Spleen (tissue), 11 donors: ENCODE measurements at regions not wholly inside any gene's neighbourhood (a gene's known extent, or its start where the extent isn't known, plus 50 kb on each side); places are given as distances from the start of the nearest gene placed in this dataset.

Source experiments
- DNase-seq: peaks from one replicate; pipeline ENCODE4 v3.0.0-alpha.2; 2020
- H3K27ac ChIP-seq, 8 donors: fragments of 200-600 bp; sonication (generic) in 7 of 8; 1 replicate in 4 of 8; 2 replicates in 4 of 8; pipeline versions ENCODE4 v1.5.0 to v1.8.0; 2016 to 2021; ENCODE audit warnings: inconsistent platforms in 4 of 8, mild to moderate bottlenecking in 4 of 8, moderate library complexity in 1 of 8
- H3K27me3 ChIP-seq, 7 donors: fragments of 200-600 bp; sonication (generic) in 6 of 7; replicated peaks in 1 of 7; 1 replicate in 4 of 7; 2 replicates in 3 of 7; pipeline versions ENCODE4 v1.5.0 to v1.8.0; 2016 to 2021; ENCODE audit warnings: inconsistent platforms in 3 of 7, mild to moderate bottlenecking in 1 of 7
- H3K36me3 ChIP-seq, 6 donors: fragments of 200-600 bp; sonication (generic) in 5 of 6; 1 replicate in 4 of 6; 2 replicates in 2 of 6; pipeline versions ENCODE4 v1.5.0 to v1.8.0; 2016 to 2021; ENCODE audit warnings: inconsistent platforms in 2 of 6
- H3K4me1 ChIP-seq, 6 donors: fragments of 200-600 bp; sonication (generic) in 5 of 6; 1 replicate in 3 of 6; 2 replicates in 3 of 6; pipeline versions ENCODE4 v1.5.0 to v1.8.0; 2016 to 2021; ENCODE audit warnings: inconsistent platforms in 3 of 6
- H3K4me3 ChIP-seq, 8 donors: fragments of 200-600 bp; sonication (generic) in 7 of 8; 1 replicate in 4 of 8; 2 replicates in 4 of 8; pipeline versions ENCODE4 v1.5.0 to v1.8.0; 2016 to 2021; ENCODE audit warnings: inconsistent platforms in 4 of 8, mild to moderate bottlenecking in 4 of 8, moderate library complexity in 2 of 8
- H3K9me3 ChIP-seq, 8 donors: fragments of 200-600 bp; sonication (generic) in 7 of 8; 1 replicate in 4 of 8; 2 replicates in 4 of 8; pipeline versions ENCODE4 v1.5.0 to v1.8.0; 2016 to 2021; ENCODE audit warnings: inconsistent platforms in 4 of 8
- POLR2A ChIP-seq, 3 donors: fragments of 450-650 bp; IDR thresholded peaks; one replicate each; pipeline ENCODE4 v1.5.1; 2017; ENCODE audit warnings: antibody characterized with exemption in 3 of 3, mild to moderate bottlenecking in 1 of 3
- POLR2AphosphoS5 ChIP-seq, 3 donors: sonication (generic); formaldehyde crosslinking; IDR thresholded peaks; one replicate each; pipeline ENCODE4 v1.5.1; 2017; ENCODE audit warnings: antibody characterized with exemption in 3 of 3
- WGBS, 5 donors: extraction: QIAGEN DNeasy Blood & Tissue Kit in 3 of 5; methylation state at CpG; one replicate each; pipeline versions ENCODE4 v1.1.5 to v1.1.7; 2013 to 2018; 5-methylcytosine and 5-hydroxymethylcytosine counted together
- intact Hi-C: fragments of 100-400 bp; cut with DNase I; formaldehyde crosslinking; loops from one replicate; pipeline ENCODE4 v1.15.0; 2023; ENCODE audit warnings: low total_unique reads
- TF ChIP-seq, protein P1 (sequence below), 11 experiments: fragments of 200-600 bp in 7 of 11; fragments of 450-650 bp in 4 of 11; sonication (generic) in 4 of 11; IDR thresholded peaks in 8 of 11; conservative IDR thresholded peaks in 3 of 11; 1 replicate in 7 of 11; 2 replicates in 4 of 11; pipeline versions ENCODE4 v1.4.0 to v1.8.0; 2016 to 2021; ENCODE audit warnings: antibody characterized with exemption in 11 of 11, inconsistent platforms in 4 of 11, mild to moderate bottlenecking in 1 of 11
- donor health status: healthy with polysubstance abuse.
- donor health status: DM: no; HTN: no; CAD: no; lungs with moderate emphysema.
- donor health status: DM: no; HTN: no; CAD: no.
- donor health status: Bipolar disorder and iron deficiency.
- donor health status: healthy.
- donor health status: DM: no; HTN: no; CAD: no.
- donor health status: DM: yes; HTN: yes; CAD: no.

DNA sequence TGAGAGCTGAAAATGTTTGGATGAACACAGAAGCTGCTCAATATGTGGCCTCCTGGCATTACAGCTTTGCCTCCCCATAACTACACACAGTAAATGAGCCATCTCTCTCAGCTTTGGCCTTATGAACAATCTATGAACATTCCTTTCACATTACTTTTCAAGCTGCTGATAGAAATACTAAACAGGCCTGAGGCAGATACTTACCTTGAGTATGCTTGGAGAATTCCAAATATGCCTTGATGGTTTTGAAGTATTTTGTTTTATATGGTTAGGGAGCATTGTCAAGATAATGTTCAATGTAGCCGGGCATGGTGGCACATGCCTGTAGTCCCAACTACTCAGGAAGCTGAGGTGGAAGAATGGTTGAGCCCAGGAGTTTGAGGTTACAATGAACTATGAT, 104.5 kb downstream of the CD24 start:
- no peaks in the 10 kb centered on the region for H3K36me3 ChIP-seq
- no peak for TF ChIP-seq POLR2A (IDR thresholded peaks at IDR 0.05)
- TF ChIP-seq, protein P1, sequence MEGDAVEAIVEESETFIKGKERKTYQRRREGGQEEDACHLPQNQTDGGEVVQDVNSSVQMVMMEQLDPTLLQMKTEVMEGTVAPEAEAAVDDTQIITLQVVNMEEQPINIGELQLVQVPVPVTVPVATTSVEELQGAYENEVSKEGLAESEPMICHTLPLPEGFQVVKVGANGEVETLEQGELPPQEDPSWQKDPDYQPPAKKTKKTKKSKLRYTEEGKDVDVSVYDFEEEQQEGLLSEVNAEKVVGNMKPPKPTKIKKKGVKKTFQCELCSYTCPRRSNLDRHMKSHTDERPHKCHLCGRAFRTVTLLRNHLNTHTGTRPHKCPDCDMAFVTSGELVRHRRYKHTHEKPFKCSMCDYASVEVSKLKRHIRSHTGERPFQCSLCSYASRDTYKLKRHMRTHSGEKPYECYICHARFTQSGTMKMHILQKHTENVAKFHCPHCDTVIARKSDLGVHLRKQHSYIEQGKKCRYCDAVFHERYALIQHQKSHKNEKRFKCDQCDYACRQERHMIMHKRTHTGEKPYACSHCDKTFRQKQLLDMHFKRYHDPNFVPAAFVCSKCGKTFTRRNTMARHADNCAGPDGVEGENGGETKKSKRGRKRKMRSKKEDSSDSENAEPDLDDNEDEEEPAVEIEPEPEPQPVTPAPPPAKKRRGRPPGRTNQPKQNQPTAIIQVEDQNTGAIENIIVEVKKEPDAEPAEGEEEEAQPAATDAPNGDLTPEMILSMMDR (IDR thresholded peaks at IDR 0.05 in 8 of 11, conservative IDR thresholded peaks at IDR 0.05 in 3 of 11), result no peak
- no peak for TF ChIP-seq POLR2AphosphoS5 (IDR thresholded peaks at IDR 0.05)
- peaks cover 0 to 28% (median 4%) of the 10 kb centered on the region in 8 donors for H3K9me3 ChIP-seq
- H3K4me1 ChIP-seq, result no peaks in the 10 kb centered on the region
- no peak overlapping the region for H3K27ac ChIP-seq
- WGBS, 5 donors, result 85 to 100% (median 93%) methylated on average over 1 of the region's 1 CpG
- intact Hi-C loops, result no loop called here
- DNase-seq, result no peak
- H3K4me3 ChIP-seq, result no peak overlapping the region
- H3K27me3 ChIP-seq, result no peaks in the 10 kb centered on the region

DNA sequence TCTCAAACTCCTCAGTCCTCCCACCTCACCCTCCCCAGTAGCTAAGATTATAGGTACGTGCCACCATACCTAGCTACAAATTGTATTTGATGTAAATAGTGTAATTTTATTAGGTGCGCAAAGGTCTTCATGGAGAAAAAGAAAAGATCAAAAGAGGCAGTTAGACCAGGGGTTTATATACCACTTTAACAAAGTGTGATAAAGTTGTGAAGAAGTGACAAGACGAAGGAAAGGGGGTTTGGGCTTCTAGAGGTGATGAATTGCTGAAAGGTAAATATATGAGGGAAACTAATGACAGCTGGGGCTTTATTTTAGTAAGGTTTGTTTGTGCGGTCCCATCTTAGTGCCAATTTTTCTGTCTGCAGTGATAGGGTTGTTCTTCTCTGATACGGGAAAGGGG, 105.3 kb downstream of the CD24 start:
- no peak for TF ChIP-seq POLR2AphosphoS5 (IDR thresholded peaks at IDR 0.05)
- TF ChIP-seq, protein P1 (IDR thresholded peaks at IDR 0.05 in 8 of 11, conservative IDR thresholded peaks at IDR 0.05 in 3 of 11), result no peak
- no peak for TF ChIP-seq POLR2A (IDR thresholded peaks at IDR 0.05)

DNA sequence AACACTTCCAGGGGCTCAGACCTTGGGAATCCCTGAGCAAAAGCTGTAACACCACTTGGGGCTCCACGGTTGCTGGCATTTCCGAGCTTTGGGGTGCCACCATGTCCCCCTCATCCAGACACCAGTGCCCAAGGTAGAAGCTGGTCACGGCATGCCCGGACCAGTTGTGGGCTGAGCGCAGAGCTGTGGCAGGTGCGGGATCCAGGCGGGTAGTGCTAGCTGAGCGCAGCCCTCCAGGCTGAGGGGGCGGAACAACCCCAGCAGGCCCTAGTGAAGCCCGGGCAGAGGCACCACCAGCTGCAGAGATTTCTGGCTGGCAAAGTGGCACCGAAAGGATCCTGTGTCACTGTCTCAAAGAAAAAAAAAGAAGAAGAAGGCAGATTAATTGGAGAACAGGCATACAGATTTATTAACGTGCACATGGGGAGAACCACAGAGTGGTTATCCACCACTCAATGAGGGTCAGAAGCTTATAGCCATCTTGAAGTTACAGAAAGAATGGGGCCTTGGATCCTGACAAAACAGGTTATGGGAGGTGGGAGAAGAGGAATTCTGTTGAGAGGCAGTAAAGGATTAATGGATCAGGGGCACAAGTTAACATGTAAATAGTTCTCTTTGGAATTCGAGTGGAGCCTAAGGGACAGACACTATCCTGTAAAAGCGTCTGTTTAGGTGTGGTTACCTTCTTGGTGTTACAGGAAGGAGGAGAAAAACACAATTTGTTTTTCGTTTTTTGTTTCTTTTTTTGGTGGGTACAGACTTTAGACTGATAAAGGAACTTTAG, 107.5 kb downstream of the CD24 start:
- intact Hi-C loops, result no loop called here
- 75 to 90% (median 88%) methylated on average over 9 to 15 of the region's 15 CpGs for WGBS, 5 donors
- no peak overlapping the region for H3K27ac ChIP-seq
- TF ChIP-seq, protein P1 (IDR thresholded peaks at IDR 0.05 in 8 of 11, conservative IDR thresholded peaks at IDR 0.05 in 3 of 11), result no peak
- no peak for TF ChIP-seq POLR2AphosphoS5 (IDR thresholded peaks at IDR 0.05)
- no peak for TF ChIP-seq POLR2A (IDR thresholded peaks at IDR 0.05)
- no peaks in the 10 kb centered on the region for H3K4me1 ChIP-seq
- H3K27me3 ChIP-seq, result peaks cover 0 to 5% (median 0%) of the 10 kb centered on the region in 7 donors
- no peaks in the 10 kb centered on the region for H3K36me3 ChIP-seq
- DNase-seq, result no peak
- peaks cover 0 to 37% (median 9%) of the 10 kb centered on the region in 8 donors for H3K9me3 ChIP-seq
- no peak overlapping the region for H3K4me3 ChIP-seq

More for the DNA sequence above, 105.3 kb downstream of the CD24 start:
- Histone ChIP-seq H3K9me3 (peaks cover 0 to 23% (median 4%) of the 10 kb centered on the region in 8 donors), H3K4me3 (no peak overlapping the region), H3K36me3 (no peaks in the 10 kb centered on the region), H3K27ac (no peak overlapping the region), H3K4me1 (no peaks in the 10 kb centered on the region), H3K27me3 (peaks cover 0 to 1% (median 0%) of the 10 kb centered on the region in 7 donors)
- no peak for DNase-seq
- intact Hi-C loops, result no loop called here
- 86 to 92% (median 87%) methylated on average over 5 of the region's 5 CpGs for WGBS, 5 donors

DNA sequence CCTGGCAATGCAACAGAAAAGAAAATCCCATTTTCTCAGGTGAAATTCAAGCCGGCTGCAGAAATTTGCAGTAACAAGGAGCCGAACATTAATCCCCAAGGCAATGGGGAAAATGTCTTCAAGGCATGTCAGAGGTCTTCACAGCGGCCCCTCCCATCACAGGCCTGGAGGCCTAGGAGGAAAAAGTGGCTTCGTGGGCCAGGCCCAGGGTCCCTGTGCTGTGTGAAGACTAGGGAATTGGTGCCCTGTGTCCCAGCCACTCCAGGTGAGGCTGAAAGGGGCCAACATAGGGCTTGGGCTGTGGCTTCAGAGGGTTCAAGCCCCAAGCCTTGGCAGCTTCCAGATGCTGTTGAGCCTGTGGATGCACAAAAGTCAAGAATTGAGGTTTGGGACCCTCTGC, 111.7 kb downstream of the CD24 start:
- TF ChIP-seq, protein P1 (IDR thresholded peaks at IDR 0.05 in 8 of 11, conservative IDR thresholded peaks at IDR 0.05 in 3 of 11), result no peak
- TF ChIP-seq POLR2AphosphoS5 (IDR thresholded peaks at IDR 0.05), result no peak
- Histone ChIP-seq H3K4me3 (no peak overlapping the region), H3K9me3 (peaks cover 0 to 40% (median 20%) of the 10 kb centered on the region in 8 donors), H3K4me1 (no peaks in the 10 kb centered on the region), H3K36me3 (no peaks in the 10 kb centered on the region), H3K27ac (no peak overlapping the region), H3K27me3 (peaks cover 0 to 5% (median 0%) of the 10 kb centered on the region in 7 donors)
- intact Hi-C loops, result no loop called here
- DNase-seq, result no peak
- 84 to 94% (median 92%) methylated on average over 4 of the region's 4 CpGs for WGBS, 5 donors
